HTR-8/SVneo (cell line): ENCODE measurements at regions not wholly inside any gene's neighbourhood (a gene's known extent, or its start where the extent isn't known, plus 50 kb on each side); places are given as distances from the start of the nearest gene placed in this dataset.

Experiments used
- DNase-seq: peaks from one replicate; pipeline ENCODE4 v3.0.0; 2011; ENCODE audit warnings: low spot score, mixed read lengths; ENCODE audit not compliant: insufficient read length
- FAIRE-seq: peaks from 2 replicates; lab custom pipeline; 2011; peaks lifted over from hg19 to GRCh38; lab: Jason Lieb, UNC

DNA sequence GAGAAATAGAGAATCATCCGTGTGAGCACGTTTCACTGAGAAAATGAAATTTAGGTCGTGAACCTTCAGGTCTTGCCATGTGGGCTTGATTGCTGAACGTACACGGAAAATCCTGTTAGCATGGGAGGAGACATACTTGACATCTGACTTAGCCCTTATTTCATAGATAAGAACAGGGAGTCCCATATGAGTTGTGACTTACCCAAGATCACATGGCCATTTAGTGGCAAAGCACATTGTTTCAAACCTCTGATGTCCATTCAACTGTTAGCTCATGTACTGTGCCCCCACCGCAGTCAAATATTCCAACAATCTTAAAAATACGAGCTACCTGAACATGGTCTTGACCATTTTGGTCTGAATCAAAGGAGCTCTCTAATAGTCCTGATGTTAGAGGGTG lies 411.2 kb upstream of the FZD8 start:
- DNase-seq: no peak
- FAIRE-seq: peak; percentile 31

- FAIRE-seq (no peak), DNase-seq (no peak)
These were observed 409.4 kb upstream of the FZD8 start for GRCh38 chr10:36051500-36051991.

GRCh38 chr10:36050763-36051499 lies 408.8 kb upstream of the FZD8 start:
- FAIRE-seq (no peak), DNase-seq (no peak)

DNA sequence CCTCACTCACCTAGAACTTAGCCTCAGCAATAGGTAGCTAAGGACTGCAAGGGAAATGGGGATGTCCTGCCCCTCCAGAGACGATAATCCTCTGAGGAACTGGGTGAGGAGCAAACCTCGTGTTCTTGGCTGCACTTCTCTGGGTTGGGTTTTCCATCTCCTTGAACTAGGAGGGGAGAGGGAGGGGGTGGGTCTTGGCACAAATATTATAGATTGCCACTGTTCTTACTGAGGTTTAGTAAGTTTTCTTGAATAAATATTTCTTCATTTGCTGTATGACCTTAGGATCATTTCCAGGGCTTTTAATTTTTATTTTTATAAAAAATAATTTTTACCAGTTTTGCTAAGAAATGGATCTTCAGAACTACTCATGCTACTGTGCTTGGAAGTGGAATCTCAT lies 406.7 kb upstream of the FZD8 start:
- DNase-seq (no peak), FAIRE-seq (no peak)

GRCh38 chr10:36048236-36048635 lies 406.1 kb upstream of the FZD8 start:
- FAIRE-seq: no peak
- DNase-seq: no peak

DNA sequence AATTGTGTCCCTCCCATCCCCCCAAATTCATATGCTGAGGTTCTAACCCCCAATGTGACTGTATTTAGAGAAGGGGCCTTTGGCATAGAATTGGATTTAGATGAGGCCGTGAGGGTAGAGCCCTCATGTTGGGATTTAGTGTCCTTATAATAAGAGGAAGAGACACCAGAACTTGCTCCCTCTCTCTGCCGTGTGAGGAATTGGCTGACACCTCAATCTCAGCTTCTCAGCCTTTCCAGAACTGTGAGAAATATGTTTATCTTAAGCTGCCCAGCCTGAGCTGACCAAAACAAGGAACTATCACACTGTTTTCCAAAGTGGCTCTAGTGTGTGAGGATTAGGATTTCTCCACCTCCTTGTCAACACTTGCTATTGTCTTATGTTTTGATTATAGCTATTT lies 400.0 kb upstream of the FZD8 start:
- FAIRE-seq: peak; percentile 33
- no peak for DNase-seq

DNA sequence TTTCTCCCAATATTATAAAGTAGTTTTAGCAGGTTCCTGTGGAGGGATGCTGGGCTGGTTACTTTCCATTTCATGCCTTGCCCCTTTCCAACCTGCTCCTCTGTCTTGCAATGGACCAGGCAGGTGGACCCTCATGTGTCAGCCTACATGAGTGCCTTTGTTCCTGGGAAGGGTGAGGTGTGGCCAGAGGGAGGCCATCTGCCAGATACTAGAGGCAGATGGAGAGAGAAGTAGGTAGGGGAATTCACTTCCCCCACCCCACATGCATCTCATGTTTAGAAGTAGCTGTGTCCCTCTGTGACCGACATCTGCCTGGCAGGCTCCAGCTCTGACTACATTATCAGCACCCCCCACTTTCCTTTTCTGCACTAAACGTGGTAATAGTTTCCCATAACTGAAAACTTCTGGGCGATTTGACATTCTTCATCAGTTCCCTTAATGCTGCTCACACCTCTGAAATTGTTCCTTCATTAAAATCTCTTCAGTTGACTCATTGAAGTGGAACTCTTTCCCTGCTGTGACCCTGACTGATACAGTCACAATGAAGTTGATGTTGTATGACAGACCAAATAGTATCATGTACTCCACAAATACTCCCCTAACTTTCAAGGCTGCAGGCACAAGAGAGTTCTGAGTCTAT lies 396.3 kb upstream of the FZD8 start:
- DNase-seq: no peak
- FAIRE-seq: no peak

DNA sequence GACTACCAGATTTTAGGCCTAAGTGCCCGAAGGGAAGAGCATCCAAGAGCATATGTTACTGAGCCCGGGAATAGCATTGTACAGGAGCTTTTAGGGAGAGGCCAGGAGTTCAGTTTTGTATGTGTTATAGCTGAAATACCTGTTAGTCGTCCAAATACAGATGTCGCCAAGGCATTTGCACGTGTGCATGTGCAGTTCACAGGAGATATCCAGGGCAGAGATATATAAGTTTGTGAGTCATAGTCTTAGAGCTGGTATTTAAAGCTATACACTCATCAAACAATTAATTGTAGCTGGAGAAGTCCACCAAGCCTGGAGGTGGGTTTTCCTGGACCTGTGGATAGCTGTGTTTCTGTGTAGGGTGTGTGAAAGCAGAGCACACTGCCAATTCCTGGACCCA lies 394.0 kb upstream of the FZD8 start:
- DNase-seq (no peak), FAIRE-seq (no peak)

DNA sequence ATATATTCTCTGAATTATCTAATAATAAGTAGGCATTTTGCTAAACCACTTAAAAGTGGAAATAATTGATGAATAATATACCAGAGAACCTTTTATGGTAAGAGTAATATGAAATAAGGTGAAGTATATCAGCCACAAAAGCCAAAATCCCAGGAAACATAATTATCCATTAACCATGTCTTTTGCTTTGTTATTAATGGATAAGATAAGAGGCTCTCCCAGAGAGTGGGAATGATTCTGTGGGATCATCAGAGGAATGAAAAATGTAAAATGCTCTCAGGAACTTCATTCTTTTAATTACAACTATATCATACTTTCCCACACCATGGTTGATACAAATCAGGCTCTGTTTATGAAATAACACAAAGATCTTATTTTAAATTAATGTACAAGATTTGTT lies 391.7 kb upstream of the FZD8 start:
- DNase-seq: no peak
- no peak for FAIRE-seq

GRCh38 chr10:36030516-36030915 lies 388.4 kb upstream of the FZD8 start:
- FAIRE-seq (no peak), DNase-seq (no peak)

GRCh38 chr10:36026656-36027390 lies 384.7 kb upstream of the FZD8 start:
- no peak for FAIRE-seq
- no peak for DNase-seq

DNA sequence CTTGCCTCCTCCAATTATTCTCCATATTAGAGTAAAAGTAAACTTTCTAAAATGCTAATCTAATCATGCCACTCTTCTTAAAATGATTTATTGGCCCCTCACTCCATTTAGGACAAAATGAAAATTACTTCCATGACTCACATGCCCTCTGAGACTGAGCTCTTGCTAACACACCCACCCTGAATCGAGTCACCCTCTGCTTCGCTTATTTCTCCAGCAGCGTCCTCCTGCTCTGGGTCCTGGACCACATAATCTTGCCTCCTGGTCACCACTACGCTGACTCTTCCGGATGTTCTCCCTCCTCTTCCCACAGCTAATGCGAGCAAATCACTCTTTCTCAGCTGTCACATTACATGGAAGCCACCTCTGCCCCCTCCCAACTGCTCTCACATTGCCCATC lies 384.0 kb upstream of the FZD8 start:
- no peak for FAIRE-seq
- DNase-seq: no peak

GRCh38 chr10:36023939-36024338 lies 381.8 kb upstream of the FZD8 start:
- DNase-seq (no peak), FAIRE-seq (no peak)

GRCh38 chr10:36021096-36021495 lies 379.0 kb upstream of the FZD8 start:
- DNase-seq (no peak), FAIRE-seq (no peak)

- DNase-seq: no peak
- FAIRE-seq: no peak
These were observed 377.7 kb upstream of the FZD8 start for GRCh38 chr10:36019749-36020148.

GRCh38 chr10:36018996-36019395 lies 376.9 kb upstream of the FZD8 start:
- no peak for DNase-seq
- no peak for FAIRE-seq

DNA sequence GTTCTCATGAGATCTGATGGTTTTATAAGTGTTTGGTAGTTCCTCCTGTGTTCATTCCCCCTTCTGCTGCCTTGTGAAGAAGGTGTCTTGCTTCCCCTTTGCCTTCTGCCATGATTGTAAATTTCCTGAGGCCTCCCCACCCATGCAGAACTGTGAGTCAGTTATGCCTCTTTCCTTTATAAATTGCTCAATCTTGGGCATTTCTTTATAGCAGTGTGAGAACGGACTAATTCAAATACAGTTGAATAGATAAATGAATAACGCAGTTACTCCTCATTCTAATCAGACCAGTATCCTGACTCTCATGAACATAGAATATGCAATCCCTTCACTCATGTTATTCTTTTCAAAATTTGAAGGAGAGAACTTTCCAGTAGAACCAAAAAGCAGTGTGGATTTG lies 375.0 kb upstream of the FZD8 start:
- no peak for FAIRE-seq
- DNase-seq: no peak

GRCh38 chr10:36007369-36007768 lies 365.3 kb upstream of the FZD8 start:
- FAIRE-seq (no peak), DNase-seq (no peak)

GRCh38 chr10:36003688-36004087 lies 361.6 kb upstream of the FZD8 start:
- no peak for FAIRE-seq
- no peak for DNase-seq

GRCh38 chr10:36003031-36003600 lies 361.0 kb upstream of the FZD8 start:
- FAIRE-seq (no peak), DNase-seq (no peak)

GRCh38 chr10:36002445-36002844 lies 360.3 kb upstream of the FZD8 start:
- no peak for FAIRE-seq
- DNase-seq: no peak
